ENCODE measurements at regions not wholly inside any gene's neighbourhood (a gene's known extent, or its start where the extent isn't known, plus 50 kb on each side); places are given as distances from the start of the nearest gene placed in this dataset.

GRCh38 chr18:67608191-67608590 lies 91.7 kb upstream of the DSEL start:
- Histone ChIP-seq H3K9me2 (ENCODE audit: low read depth, low read length) (no peaks in the 10 kb centered on the region), H3K4me3 (ENCODE audit: low read depth, low read length, poor library complexity, severe bottlenecking) (no peak overlapping the region), H3K79me2 (ENCODE audit: insufficient read depth, low read length) (no peaks in the 10 kb centered on the region), H3K9me3 (ENCODE audit: low read length) (no peaks in the 10 kb centered on the region), H3K4me1 (ENCODE audit: insufficient read depth, low read length, severe bottlenecking) (no peaks in the 10 kb centered on the region), H3K27me3 (ENCODE audit: insufficient read depth, low read length) (no peaks in the 10 kb centered on the region), H3K4me2 (ENCODE audit: low read length) (no peak overlapping the region), H2AFZ (ENCODE audit: low read length) (no peak overlapping the region), H3F3A (ENCODE audit: insufficient read depth, low read length) (no peaks in the 10 kb centered on the region), H3K27ac (ENCODE audit: low read depth, low read length, poor library complexity, severe bottlenecking) (no peak overlapping the region), H3K36me3 (ENCODE audit: insufficient read depth, low read length) (no peaks in the 10 kb centered on the region), H4K20me1 (ENCODE audit: insufficient read depth, low read length) (no peaks in the 10 kb centered on the region), H3K9ac (ENCODE audit: low read length) (no peak overlapping the region)
- TF ChIP-seq EZH2 (IDR thresholded peaks at IDR 0.05; ENCODE audit: borderline replicate concordance, low read length) = no peak
- TF ChIP-seq, protein P1, sequence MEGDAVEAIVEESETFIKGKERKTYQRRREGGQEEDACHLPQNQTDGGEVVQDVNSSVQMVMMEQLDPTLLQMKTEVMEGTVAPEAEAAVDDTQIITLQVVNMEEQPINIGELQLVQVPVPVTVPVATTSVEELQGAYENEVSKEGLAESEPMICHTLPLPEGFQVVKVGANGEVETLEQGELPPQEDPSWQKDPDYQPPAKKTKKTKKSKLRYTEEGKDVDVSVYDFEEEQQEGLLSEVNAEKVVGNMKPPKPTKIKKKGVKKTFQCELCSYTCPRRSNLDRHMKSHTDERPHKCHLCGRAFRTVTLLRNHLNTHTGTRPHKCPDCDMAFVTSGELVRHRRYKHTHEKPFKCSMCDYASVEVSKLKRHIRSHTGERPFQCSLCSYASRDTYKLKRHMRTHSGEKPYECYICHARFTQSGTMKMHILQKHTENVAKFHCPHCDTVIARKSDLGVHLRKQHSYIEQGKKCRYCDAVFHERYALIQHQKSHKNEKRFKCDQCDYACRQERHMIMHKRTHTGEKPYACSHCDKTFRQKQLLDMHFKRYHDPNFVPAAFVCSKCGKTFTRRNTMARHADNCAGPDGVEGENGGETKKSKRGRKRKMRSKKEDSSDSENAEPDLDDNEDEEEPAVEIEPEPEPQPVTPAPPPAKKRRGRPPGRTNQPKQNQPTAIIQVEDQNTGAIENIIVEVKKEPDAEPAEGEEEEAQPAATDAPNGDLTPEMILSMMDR (IDR thresholded peaks at IDR 0.05; ENCODE audit: low read length) = no peak

DNA sequence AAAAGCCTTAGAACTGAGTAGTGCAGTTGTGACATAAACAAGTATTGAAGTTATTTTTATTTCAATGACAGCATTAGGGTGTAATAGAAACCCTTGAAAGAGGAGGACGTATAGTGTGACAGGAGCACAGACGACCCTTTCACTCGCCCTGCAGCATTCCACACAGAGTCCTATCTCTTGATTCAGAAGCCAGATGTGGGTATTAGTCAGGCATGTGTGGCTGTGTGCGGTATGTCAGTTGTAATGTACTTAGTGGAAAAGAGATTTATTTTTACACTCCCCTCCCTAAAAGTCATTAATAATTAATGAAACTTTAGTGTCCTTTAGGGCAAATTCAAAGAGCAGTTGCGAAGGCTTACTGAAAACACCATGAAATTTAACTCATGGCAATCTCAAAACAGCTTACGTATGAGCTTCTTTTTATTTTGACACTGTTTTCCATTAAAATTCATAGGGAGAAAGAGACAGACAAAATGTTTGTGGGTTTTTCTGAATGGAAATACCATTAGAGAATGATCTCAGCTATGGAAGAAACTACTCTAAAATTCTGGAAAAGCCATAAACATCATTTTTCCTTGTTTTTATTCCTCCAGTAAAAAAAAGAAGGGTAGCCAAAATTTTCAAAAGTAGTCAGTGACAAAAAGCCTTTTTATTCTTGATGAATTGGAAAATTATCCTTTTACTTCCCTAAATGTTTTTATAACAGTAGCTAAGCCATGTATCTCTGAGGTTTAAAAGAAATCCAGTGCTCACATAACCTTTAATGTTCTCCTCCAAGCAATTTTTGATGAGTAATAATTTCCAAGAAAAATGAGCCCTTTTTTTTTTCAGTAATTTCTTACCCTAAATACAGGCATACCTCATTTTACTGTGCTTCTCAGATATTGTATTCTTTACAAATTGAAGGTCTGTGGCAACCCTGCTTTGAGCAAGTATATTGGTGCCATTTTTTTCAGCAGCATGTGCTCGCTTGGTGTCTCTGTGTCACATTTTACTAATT lies 84.0 kb upstream of the DSEL start:
- Histone ChIP-seq H3K36me3 (ENCODE audit: insufficient read depth, low read length) (no peaks in the 10 kb centered on the region), H2AFZ (ENCODE audit: low read length) (no peak overlapping the region), H3K4me3 (ENCODE audit: low read depth, low read length, poor library complexity, severe bottlenecking) (no peak overlapping the region), H3K9me2 (ENCODE audit: low read depth, low read length) (no peaks in the 10 kb centered on the region), H3F3A (ENCODE audit: insufficient read depth, low read length) (no peaks in the 10 kb centered on the region), H3K27me3 (ENCODE audit: insufficient read depth, low read length) (no peaks in the 10 kb centered on the region), H3K27ac (ENCODE audit: low read depth, low read length, poor library complexity, severe bottlenecking) (no peak overlapping the region), H4K20me1 (ENCODE audit: insufficient read depth, low read length) (no peaks in the 10 kb centered on the region), H3K4me1 (ENCODE audit: insufficient read depth, low read length, severe bottlenecking) (no peaks in the 10 kb centered on the region), H3K4me2 (ENCODE audit: low read length) (no peak overlapping the region), H3K9ac (ENCODE audit: low read length) (no peak overlapping the region), H3K79me2 (ENCODE audit: insufficient read depth, low read length) (no peaks in the 10 kb centered on the region), H3K9me3 (ENCODE audit: low read length) (no peaks in the 10 kb centered on the region)
- TF ChIP-seq EZH2 (IDR thresholded peaks at IDR 0.05; ENCODE audit: borderline replicate concordance, low read length) = no peak
- TF ChIP-seq, protein P1 (IDR thresholded peaks at IDR 0.05; ENCODE audit: low read length) = no peak

GRCh38 chr18:67599277-67599676 lies 82.8 kb upstream of the DSEL start:
- H3K9me2 ChIP-seq (ENCODE audit: low read depth, low read length) = no peaks in the 10 kb centered on the region
- H3K79me2 ChIP-seq (ENCODE audit: insufficient read depth, low read length) = no peaks in the 10 kb centered on the region
- no peaks in the 10 kb centered on the region for H4K20me1 ChIP-seq (ENCODE audit: insufficient read depth, low read length)
- H3K4me3 ChIP-seq (ENCODE audit: low read depth, low read length, poor library complexity, severe bottlenecking) = no peak overlapping the region
- no peak overlapping the region for H3K9ac ChIP-seq (ENCODE audit: low read length)
- H3K36me3 ChIP-seq (ENCODE audit: insufficient read depth, low read length) = no peaks in the 10 kb centered on the region
- no peak overlapping the region for H2AFZ ChIP-seq (ENCODE audit: low read length)
- no peak overlapping the region for H3K27ac ChIP-seq (ENCODE audit: low read depth, low read length, poor library complexity, severe bottlenecking)
- H3F3A ChIP-seq (ENCODE audit: insufficient read depth, low read length) = no peaks in the 10 kb centered on the region
- H3K27me3 ChIP-seq (ENCODE audit: insufficient read depth, low read length) = no peaks in the 10 kb centered on the region
- no peak overlapping the region for H3K4me2 ChIP-seq (ENCODE audit: low read length)
- H3K9me3 ChIP-seq (ENCODE audit: low read length) = no peaks in the 10 kb centered on the region
- TF ChIP-seq EZH2 (IDR thresholded peaks at IDR 0.05; ENCODE audit: borderline replicate concordance, low read length) = no peak
- TF ChIP-seq, protein P1 (IDR thresholded peaks at IDR 0.05; ENCODE audit: low read length) = no peak
- no peaks in the 10 kb centered on the region for H3K4me1 ChIP-seq (ENCODE audit: insufficient read depth, low read length, severe bottlenecking)

All from OCI-LY1 (cell line).